Neural cell (in vitro differentiated cells): ENCODE measurements at regions not wholly inside any gene's neighbourhood (a gene's known extent, or its start where the extent isn't known, plus 50 kb on each side); places are given as distances from the start of the nearest gene placed in this dataset.

Experiments
- CTCF ChIP-seq: fragments of 450-650 bp; IDR thresholded peaks from 2 replicates; pipeline ENCODE4 v1.5.1; 2014; ENCODE audit warnings: antibody characterized with exemption, mild to moderate bottlenecking, moderate library complexity; ENCODE audit not compliant: poor library complexity, severe bottlenecking
- EP300 ChIP-seq: fragments of 450-650 bp; conservative IDR thresholded peaks from 2 replicates; pipeline ENCODE4 v1.6.1; 2014; ENCODE audit warnings: antibody characterized with exemption, mild to moderate bottlenecking, moderate library complexity; ENCODE audit not compliant: poor library complexity, severe bottlenecking
- EZH2 ChIP-seq: fragments of 200-600, 300-800 bp; shearing (Covaris generic), sonication (generic); IDR thresholded peaks from 2 replicates; pipeline ENCODE4 v1.6.1; 2014; ENCODE audit warnings: antibody characterized with exemption, low read length, borderline replicate concordance, mild to moderate bottlenecking; ENCODE audit not compliant: insufficient read depth, poor library complexity, severe bottlenecking
- MXI1 ChIP-seq: fragments of 450-650 bp; conservative IDR thresholded peaks from 2 replicates; pipeline ENCODE4 v1.6.1; 2014; ENCODE audit warnings: antibody characterized with exemption, mild to moderate bottlenecking; ENCODE audit not compliant: poor library complexity, severe bottlenecking
- POLR2AphosphoS5 ChIP-seq: IDR thresholded peaks from 2 replicates; pipeline ENCODE4 v1.6.1; 2012
- TAF1 ChIP-seq: IDR thresholded peaks from 2 replicates; pipeline ENCODE4 v1.6.1; 2012; ENCODE audit warnings: low read depth
- TF ChIP-seq, protein P1 (sequence below): IDR thresholded peaks from 2 replicates; pipeline ENCODE4 v1.6.1; 2012; ENCODE audit warnings: borderline replicate concordance

- no peak for TF ChIP-seq EP300
- TF ChIP-seq, protein P1, sequence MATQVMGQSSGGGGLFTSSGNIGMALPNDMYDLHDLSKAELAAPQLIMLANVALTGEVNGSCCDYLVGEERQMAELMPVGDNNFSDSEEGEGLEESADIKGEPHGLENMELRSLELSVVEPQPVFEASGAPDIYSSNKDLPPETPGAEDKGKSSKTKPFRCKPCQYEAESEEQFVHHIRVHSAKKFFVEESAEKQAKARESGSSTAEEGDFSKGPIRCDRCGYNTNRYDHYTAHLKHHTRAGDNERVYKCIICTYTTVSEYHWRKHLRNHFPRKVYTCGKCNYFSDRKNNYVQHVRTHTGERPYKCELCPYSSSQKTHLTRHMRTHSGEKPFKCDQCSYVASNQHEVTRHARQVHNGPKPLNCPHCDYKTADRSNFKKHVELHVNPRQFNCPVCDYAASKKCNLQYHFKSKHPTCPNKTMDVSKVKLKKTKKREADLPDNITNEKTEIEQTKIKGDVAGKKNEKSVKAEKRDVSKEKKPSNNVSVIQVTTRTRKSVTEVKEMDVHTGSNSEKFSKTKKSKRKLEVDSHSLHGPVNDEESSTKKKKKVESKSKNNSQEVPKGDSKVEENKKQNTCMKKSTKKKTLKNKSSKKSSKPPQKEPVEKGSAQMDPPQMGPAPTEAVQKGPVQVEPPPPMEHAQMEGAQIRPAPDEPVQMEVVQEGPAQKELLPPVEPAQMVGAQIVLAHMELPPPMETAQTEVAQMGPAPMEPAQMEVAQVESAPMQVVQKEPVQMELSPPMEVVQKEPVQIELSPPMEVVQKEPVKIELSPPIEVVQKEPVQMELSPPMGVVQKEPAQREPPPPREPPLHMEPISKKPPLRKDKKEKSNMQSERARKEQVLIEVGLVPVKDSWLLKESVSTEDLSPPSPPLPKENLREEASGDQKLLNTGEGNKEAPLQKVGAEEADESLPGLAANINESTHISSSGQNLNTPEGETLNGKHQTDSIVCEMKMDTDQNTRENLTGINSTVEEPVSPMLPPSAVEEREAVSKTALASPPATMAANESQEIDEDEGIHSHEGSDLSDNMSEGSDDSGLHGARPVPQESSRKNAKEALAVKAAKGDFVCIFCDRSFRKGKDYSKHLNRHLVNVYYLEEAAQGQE = no peak
- TF ChIP-seq CTCF = no peak
- no peak for TF ChIP-seq EZH2
- no peak for TF ChIP-seq POLR2AphosphoS5
- TF ChIP-seq TAF1 = no peak
- TF ChIP-seq MXI1 = no peak
These were observed 89.9 kb upstream of the STEAP1 start for GRCh38 chr7:90064370-90064769.
